H1 (cell line): ENCODE measurements at regions not wholly inside any gene's neighbourhood (a gene's known extent, or its start where the extent isn't known, plus 50 kb on each side); places are given as distances from the start of the nearest gene placed in this dataset.

Source experiments
- CHD1 ChIP-seq: IDR thresholded peaks from 2 replicates; pipeline ENCODE4 v1.6.1; 2012; ENCODE audit warnings: low read depth, low read length, improper control_type of control experiment
- CTBP2 ChIP-seq: IDR thresholded peaks from 2 replicates; pipeline ENCODE4 v1.7.0; 2011; ENCODE audit warnings: borderline replicate concordance, mild to moderate bottlenecking, moderate library complexity, mixed read lengths, low read length; ENCODE audit not compliant: insufficient read depth, insufficient read length
- CTCF ChIP-seq, 3 experiments: IDR thresholded peaks; 1 replicate in 2 of 3; 2 replicates in 1 of 3; pipeline versions ENCODE4 v1.5.1 to v1.6.1; 2011; ENCODE audit warnings: low read length in 3 of 3, mild to moderate bottlenecking in 3 of 3, inconsistent platforms in 2 of 3, low read depth in 1 of 3, moderate library complexity in 1 of 3; ENCODE audit not compliant: insufficient read depth in 1 of 3; ENCODE audit errors: control extremely low read depth in 1 of 3
- FOSL1 ChIP-seq: IDR thresholded peaks from 2 replicates; pipeline ENCODE4 v1.6.1; 2011; ENCODE audit warnings: mild to moderate bottlenecking, low read depth, low read length, moderate library complexity; ENCODE audit not compliant: insufficient read depth
- GABPA ChIP-seq: IDR thresholded peaks from 2 replicates; pipeline ENCODE4 v1.6.1; 2011; ENCODE audit warnings: mild to moderate bottlenecking, low read length, moderate library complexity, borderline replicate concordance; ENCODE audit not compliant: insufficient read depth
- JUN ChIP-seq: IDR thresholded peaks from 2 replicates; pipeline ENCODE4 v1.6.1; 2011; ENCODE audit warnings: low read depth, mild to moderate bottlenecking, improper control_type of control experiment, low read length
- JUND ChIP-seq: IDR thresholded peaks from 2 replicates; pipeline ENCODE4 v1.6.1; 2011; ENCODE audit warnings: mild to moderate bottlenecking, improper control_type of control experiment, low read length
- MAX ChIP-seq: IDR thresholded peaks from 2 replicates; pipeline ENCODE4 v1.6.1; 2012; ENCODE audit warnings: inconsistent platforms
- NRF1 ChIP-seq: IDR thresholded peaks from 2 replicates; pipeline ENCODE4 v1.6.1; 2011; ENCODE audit warnings: mild to moderate bottlenecking, low read depth, low read length, improper control_type of control experiment
- POLR2A ChIP-seq, 2 experiments: IDR thresholded peaks; 1 replicate in 1 of 2; 2 replicates in 1 of 2; pipeline ENCODE4 v1.6.1; 2011; ENCODE audit warnings: low read depth in 2 of 2, low read length in 2 of 2, mild to moderate bottlenecking in 2 of 2; ENCODE audit errors: control extremely low read depth in 1 of 2
- POLR2AphosphoS5 ChIP-seq: IDR thresholded peaks from 2 replicates; pipeline ENCODE4 v1.6.1; 2011; ENCODE audit warnings: low read depth, low read length
- SUZ12 ChIP-seq: fragments of 200-600 bp; sonication (generic); IDR thresholded peaks from 2 replicates; pipeline ENCODE4 v1.6.1; 2012; ENCODE audit warnings: mild to moderate bottlenecking, inconsistent platforms, low read length, moderate library complexity, mixed read lengths
- TBP ChIP-seq: IDR thresholded peaks from 2 replicates; pipeline ENCODE4 v1.6.1; 2011; ENCODE audit warnings: low read depth, low read length, improper control_type of control experiment
- USF2 ChIP-seq: IDR thresholded peaks from 2 replicates; pipeline ENCODE4 v1.6.1; 2011; ENCODE audit warnings: low read length, improper control_type of control experiment

GRCh38 chrX:128891554-128891953, 631.7 kb downstream of the SMARCA1 start:
- TF ChIP-seq CHD1, result no peak
- TF ChIP-seq CTCF (IDR thresholded peaks at IDR 0.05; ENCODE audit: control extremely low read depth in 1 of 3, insufficient read depth in 1 of 3, low read depth in 1 of 3, low read length in 3 of 3), result no peak
- TF ChIP-seq POLR2AphosphoS5, result no peak
- no peak for TF ChIP-seq POLR2A (IDR thresholded peaks at IDR 0.05; ENCODE audit: control extremely low read depth in 1 of 2, low read depth in 2 of 2, low read length in 2 of 2)
- no peak for TF ChIP-seq JUND
- TF ChIP-seq CTBP2, result no peak
- TF ChIP-seq MAX, result no peak
- no peak for TF ChIP-seq JUN
- no peak for TF ChIP-seq TBP
- no peak for TF ChIP-seq SUZ12
- no peak for TF ChIP-seq NRF1
- no peak for TF ChIP-seq FOSL1
- no peak for TF ChIP-seq GABPA
- TF ChIP-seq USF2, result no peak
